Posterior vena cava (tissue), 2 donors: ENCODE measurements at regions not wholly inside any gene's neighbourhood (a gene's known extent, or its start where the extent isn't known, plus 50 kb on each side); places are given as distances from the start of the nearest gene placed in this dataset.

ENCODE experiments used
- DNase-seq: peaks from one replicate; pipeline ENCODE4 v3.0.0-alpha.2; 2020; ENCODE audit warnings: low spot score
- intact Hi-C, 2 donors: fragments of 100-400 bp; cut with DNase I; formaldehyde crosslinking; loops; one replicate each; pipeline versions ENCODE4 v1.14.1 to v1.14.2; 2022 to 2023
- donor health status: DM: yes; HTN: yes; CAD: no.
- donor health status: DM: yes; HTN: yes; CAD: no.

GRCh38 chr2:19062370-19062769 lies 296.1 kb downstream of the OSR1 start:
- no peak for DNase-seq
- intact Hi-C loops: no loop called here

DNA sequence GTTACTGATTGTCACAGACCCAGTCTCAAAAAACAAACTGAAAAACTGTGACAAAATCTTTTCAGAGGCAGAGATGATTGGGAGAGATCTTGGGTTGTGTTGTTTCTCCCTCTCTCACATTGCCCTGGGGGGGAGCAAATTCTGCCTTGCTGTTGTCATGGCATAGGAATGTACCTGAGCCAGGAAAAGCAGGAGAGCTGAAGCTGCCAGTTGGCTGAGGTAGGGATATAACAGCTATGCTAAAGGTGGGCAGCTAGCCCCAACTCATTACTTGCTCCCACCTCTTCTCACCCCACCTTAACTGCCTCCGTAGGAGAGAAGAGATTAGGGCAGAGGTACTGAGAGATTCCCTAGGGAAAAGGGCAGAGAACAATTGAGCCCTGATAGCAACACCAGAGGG lies 299.3 kb downstream of the OSR1 start:
- no peak for DNase-seq
- intact Hi-C loops: no loop called here

DNA sequence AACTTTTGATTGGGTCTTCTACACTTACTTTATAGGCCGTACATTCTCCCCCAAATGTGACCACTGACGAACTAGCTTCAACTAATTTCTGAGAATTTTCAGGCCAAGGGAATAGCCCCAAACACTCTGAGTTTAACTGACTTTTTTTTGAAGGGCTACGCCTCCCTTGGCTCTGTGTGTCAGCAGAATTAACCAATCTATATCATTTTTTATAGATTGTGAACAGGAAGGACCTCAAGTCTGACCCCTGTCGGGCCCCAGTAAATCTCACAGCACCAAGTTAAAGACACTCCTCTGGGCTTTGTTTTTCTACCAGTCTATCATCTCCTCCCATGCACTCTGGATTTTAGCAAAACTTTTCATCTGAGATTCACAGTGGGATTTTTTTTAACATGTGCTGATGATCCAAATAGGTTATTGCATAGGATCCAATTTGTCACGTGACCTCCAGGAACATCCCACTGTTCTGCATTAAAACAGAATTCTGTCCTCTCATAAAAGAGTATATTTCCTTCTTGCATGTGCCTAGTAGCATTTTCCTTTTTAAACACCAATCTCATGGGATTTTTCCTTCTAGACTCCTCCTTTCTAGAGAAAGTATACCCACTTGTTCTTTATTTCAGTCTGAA lies 307.1 kb downstream of the OSR1 start:
- intact Hi-C loops: no loop called here
- no peak for DNase-seq

DNA sequence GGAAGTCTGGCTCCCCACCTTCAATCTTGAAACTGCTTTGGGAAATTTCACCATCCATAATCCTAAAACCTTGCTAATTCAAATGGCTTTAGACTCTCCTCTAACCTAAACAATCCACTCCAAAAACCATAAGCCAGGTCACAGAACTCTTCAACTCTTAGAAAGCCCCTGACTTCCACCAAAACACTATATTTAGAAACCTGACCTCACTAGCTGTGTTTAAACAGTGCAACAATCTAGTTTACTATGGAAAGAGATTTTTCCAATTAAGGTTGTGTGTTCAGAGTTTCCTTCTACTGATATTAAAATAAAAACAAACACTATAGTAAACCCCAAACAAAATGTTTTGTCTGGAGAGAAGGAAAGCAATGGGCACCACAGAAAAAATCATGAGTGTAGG lies 308.1 kb downstream of the OSR1 start:
- intact Hi-C loops: no loop called here
- no peak for DNase-seq

- intact Hi-C loops: no loop called here
- DNase-seq: peak; percentile 82
Measured at GRCh38 chr2:19048593-19049266, 309.7 kb downstream of the OSR1 start.

DNA sequence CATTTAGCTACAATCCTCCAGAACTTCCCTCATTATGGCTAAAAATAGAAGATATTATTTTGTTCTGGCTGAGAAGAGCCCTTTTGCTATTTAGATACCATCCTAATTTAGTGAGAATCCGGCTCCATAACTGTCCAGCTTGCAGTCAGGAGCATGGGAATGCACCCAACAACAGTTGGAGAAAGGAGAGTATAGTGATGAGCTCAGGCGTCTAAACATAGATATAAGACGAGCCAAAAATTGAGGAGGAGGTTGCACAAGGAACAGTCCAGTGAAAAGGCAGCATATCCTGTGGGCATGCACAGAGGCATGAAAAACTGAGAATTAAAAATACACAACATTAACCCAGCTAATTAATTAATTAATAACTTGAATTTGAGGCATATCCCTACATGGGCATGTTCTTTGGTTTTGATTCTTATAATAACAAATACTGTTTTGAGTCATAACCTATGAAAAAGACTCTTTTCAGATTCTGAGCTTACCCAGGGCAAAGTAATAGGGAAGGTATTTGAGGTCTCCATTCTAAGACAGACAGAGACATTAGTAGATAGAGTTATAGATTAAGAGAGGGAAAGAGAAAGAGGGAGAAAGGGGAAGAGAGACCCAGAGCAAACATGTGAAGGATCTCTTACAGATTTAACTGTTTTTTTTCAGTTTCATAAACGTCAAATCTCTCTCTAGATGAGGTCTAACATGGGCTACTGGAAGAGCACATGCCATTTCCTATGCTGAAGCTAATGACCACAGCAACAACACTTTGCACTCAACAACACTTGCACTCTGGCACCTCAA lies 311.2 kb downstream of the OSR1 start:
- intact Hi-C loops: no loop called here
- DNase-seq: no peak

- intact Hi-C loops: no loop called here
- DNase-seq: no peak
Measured at GRCh38 chr2:19045151-19045550, 313.3 kb downstream of the OSR1 start.

DNA sequence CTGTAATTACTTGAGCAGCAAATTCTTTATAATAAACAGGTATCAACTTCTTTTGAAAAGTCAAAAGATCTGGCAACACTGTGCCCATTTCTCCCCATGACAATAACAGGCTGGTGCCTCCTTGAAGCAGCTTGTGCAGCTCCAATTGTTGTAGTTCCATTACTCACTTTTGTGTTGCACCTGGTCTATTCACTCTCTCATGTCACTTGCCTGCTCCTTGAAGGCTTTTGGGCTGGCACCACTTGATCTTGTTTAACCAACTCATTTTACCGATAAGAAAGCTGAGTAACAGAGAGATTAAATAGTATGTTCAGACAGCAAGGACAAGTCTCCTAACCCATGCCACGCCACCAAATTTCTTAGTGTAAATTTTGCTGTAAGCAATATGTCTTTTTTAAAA lies 314.5 kb downstream of the OSR1 start:
- intact Hi-C loops: no loop called here
- no peak for DNase-seq

GRCh38 chr2:19041434-19042041 lies 316.9 kb downstream of the OSR1 start:
- intact Hi-C loops: no loop called here
- DNase-seq: no peak

DNA sequence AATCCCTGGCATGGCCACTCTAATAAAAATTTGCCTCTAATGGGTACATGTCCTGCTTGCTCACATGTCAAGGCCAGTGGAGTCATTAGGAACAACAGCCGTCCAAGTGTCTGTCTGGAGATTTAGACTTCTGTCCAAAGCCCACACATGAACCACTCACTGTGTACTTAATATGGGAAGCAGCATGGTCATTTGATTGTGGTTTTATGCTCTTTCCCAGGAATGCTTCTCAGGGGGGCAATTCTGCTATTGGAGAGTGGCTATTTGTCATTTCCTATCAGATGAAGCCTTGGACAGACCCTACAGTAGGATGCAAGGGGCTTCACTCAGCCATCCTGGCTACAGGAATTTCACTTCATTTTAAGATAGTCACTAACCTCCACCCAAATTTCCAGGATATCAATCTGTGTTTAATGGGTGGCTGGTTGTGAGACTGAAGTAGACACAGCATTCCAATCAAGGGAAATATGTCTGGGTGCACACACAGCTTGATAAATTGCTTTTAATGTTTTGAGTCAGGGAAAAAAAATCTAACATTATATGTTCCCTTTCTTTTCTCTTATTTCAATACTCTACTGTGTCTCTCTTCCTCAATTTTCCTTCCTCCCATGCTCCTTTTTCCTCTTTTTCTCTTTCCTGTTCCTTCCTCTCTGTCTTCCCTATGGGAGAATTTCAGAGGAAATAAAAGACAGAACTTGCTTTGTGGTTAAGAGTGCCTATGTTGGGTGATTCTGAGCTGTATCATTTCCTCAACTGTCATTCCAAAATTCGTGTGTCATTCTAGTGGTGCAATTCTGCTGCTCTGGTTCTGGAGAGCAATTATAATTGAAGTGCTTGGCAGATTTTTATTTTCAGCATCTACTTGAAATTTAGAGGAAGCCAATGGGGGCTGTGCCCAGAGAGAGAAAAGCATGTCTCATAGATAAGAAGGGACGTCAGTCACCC lies 320.1 kb downstream of the OSR1 start:
- intact Hi-C loops: loop anchor here in 1 of 2 donors (2.0 kb wide), 1 partner anchor 64 kb away; no protein-coding TSS in a partner anchor
- no peak for DNase-seq

- no peak for DNase-seq
- intact Hi-C loops: no loop called here
Measured at GRCh38 chr2:19036091-19036490, 322.3 kb downstream of the OSR1 start.

DNA sequence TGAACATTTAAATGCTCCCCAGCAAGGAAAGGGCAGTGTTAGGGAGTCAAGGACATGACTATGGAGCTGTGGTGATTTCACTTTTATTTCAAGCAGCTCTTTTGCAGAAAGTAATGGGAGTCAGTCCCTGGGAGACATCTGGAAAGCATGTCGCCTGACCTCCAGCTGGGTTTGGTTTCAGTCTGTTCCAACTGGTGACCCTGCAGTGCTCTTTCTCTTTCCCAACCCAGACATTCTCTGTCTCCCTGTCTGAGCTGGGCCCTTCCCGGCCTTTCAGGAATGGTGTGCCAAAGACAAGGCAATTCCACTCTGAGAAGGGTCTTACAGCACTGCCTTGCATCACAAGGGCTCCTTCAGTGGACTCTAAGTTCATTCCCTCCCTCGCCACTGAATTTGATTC lies 323.2 kb downstream of the OSR1 start:
- peak; percentile 83 for DNase-seq
- intact Hi-C loops: no loop called here

DNA sequence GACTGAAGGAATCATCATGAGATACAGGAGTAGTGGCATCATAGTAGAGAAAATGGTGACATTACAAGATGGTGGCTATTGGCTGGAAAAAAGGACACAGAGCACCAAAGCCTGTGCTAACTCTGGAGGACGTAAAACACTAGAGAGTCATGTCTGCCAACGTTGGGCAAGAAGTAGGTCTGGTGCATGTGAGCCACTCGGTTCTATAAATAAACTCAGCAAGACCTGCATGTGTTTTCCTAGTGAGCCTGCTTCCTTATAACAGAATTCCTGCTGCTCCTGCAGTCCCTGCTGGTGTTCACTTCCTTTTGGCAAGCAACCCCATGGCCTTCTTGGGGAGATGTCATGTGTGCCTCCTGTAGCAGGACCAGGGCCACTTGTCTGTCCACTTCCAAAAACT lies 325.2 kb downstream of the OSR1 start:
- DNase-seq: no peak
- intact Hi-C loops: no loop called here

DNA sequence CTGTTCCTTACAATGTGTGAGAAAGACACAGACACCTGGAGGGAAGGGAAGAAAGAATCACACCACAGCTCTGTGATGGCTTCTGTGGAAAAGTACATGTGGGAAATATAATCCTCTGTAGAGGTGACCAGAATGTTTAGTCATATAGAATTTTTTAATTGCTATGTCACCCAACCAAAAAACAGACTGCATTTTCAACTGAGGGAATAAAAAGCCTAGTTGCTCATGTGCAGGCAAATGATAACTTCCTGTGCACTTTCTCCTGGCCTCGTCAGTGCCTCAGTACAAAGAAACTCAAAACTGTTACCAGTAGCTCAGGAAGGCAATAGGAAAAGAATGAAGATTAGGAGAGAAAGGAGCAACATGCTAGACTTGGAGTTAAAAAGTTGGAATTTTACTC lies 326.8 kb downstream of the OSR1 start:
- intact Hi-C loops: no loop called here
- DNase-seq: no peak

- intact Hi-C loops: no loop called here
- no peak for DNase-seq
Measured at GRCh38 chr2:19029655-19030054, 328.8 kb downstream of the OSR1 start.

DNA sequence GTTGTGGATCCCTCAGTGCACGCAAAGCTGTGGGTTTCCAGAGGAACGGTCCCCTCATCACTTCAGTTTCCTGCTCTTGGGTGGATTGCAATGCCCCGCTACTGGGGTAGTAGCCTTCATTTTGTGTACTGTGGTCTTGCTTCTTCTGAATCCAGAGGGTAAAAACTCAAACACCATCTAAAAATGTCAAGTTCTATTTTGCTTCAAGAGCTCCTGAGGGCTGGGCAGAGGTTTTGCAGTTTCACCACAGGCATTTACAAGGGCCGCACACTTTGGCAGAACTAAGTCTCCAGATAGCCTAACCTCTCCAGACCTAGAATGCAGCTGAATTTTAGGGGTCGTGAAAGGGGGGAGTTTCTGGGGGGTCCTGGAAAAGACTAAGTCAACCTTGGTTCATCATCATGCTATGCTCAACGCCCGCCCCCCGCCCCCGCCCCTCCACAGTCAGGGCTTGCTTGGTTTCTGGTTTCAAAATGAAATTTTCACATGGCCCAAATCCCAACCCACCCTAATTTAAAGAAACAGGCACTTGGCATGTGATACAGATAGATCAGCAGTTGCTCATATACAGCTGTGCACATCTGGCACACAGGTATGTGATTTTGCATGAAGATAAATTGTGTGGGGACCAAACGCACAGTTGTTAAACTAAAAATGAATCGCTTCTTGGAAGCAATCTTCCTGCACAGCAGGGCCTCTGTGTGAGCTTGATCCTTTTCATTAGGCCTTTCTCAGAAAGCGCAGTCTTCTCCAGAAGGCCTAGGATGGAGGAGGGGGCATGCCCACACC lies 329.6 kb downstream of the OSR1 start:
- intact Hi-C loops: no loop called here
- DNase-seq: no peak

DNA sequence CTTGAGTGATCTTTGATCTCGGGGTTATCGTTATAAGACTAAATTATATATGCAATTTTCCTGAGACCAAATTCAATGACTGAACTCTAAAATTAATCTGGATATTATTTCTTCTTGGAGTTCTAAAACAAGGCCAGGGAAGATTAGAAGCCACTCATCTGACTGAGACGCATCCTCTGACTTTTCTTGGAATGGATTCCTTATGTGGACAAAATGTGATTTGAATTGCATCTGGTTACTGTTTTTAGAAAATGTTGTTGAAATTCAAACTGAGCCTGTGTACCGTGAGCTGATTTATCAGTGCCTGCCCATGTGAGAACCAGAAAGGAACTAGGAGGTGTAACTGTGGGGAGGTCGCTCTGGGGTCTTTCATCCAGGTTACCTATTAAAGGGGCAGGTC lies 330.8 kb downstream of the OSR1 start:
- no peak for DNase-seq
- intact Hi-C loops: no loop called here

GRCh38 chr2:19026261-19026660 lies 332.2 kb downstream of the OSR1 start:
- DNase-seq: no peak
- intact Hi-C loops: no loop called here
